CD4-positive, CD25-positive, alpha-beta regulatory T cell (primary cell): ENCODE measurements at regions not wholly inside any gene's neighbourhood (a gene's known extent, or its start where the extent isn't known, plus 50 kb on each side); places are given as distances from the start of the nearest gene placed in this dataset.
"Not testable (repeated sequence)": the region's sequence is repeated elsewhere in the genome, so short reads cannot be mapped to it uniquely, and the experiment has no call there.

Source experiments
- ATAC-seq, 2 donors: fragments of 150-1000 bp; cut with Tn5 transposase; one replicate each; pipeline ENCODE4 v1.10.0; 2021; ENCODE audit warnings: low read depth in 2 of 2, moderate number of reproducible peaks in 2 of 2, moderate library complexity in 1 of 2
- DNase-seq, 3 donors: peaks; one replicate each; pipeline versions ENCODE4 v3.0.0 to v3.0.0-alpha.2; 2012 to 2022; ENCODE audit warnings: mixed read lengths in 1 of 3
- H3K27ac ChIP-seq: one replicate; pipeline ENCODE4 v1.7.0; 2013; ENCODE audit warnings: mild to moderate bottlenecking, low read length; ENCODE audit not compliant: insufficient read depth, poor library complexity, severe bottlenecking
- H3K27me3 ChIP-seq: one replicate; pipeline ENCODE4 v1.7.0; 2013; ENCODE audit warnings: low read length; ENCODE audit not compliant: control insufficient read depth, insufficient read depth
- H3K36me3 ChIP-seq: one replicate; pipeline ENCODE4 v1.7.0; 2013; ENCODE audit warnings: mild to moderate bottlenecking, low read length, moderate library complexity; ENCODE audit not compliant: control insufficient read depth, insufficient read depth
- H3K4me1 ChIP-seq: 2 replicates; pipeline ENCODE4 v1.7.0; 2013; ENCODE audit warnings: mild to moderate bottlenecking, low read length; ENCODE audit not compliant: insufficient read depth, control insufficient read depth, poor library complexity, severe bottlenecking
- H3K4me3 ChIP-seq: one replicate; pipeline ENCODE4 v1.7.0; 2013; ENCODE audit warnings: low read depth, mild to moderate bottlenecking, low read length, moderate library complexity
- H3K9me3 ChIP-seq, 2 experiments: 1 replicate in 1 of 2; 2 replicates in 1 of 2; pipeline ENCODE4 v1.7.0; 2013; ENCODE audit warnings: low read length in 2 of 2, mild to moderate bottlenecking in 1 of 2, moderate library complexity in 1 of 2; ENCODE audit not compliant: control insufficient read depth in 2 of 2
- H3K27ac Mint-ChIP-seq, 3 donors: one replicate each; pipeline ENCODE4 v1.8.0; 2020 to 2022; ENCODE audit warnings: mild to moderate bottlenecking in 3 of 3, mixed read lengths in 3 of 3, moderate library complexity in 2 of 3
- H3K27me3 Mint-ChIP-seq: one replicate; pipeline ENCODE4 v1.8.0; 2022; ENCODE audit warnings: mild to moderate bottlenecking, mixed read lengths
- H3K36me3 Mint-ChIP-seq: one replicate; pipeline ENCODE4 v1.8.0; 2020; ENCODE audit warnings: mixed read lengths
- H3K4me1 Mint-ChIP-seq, 4 donors: one replicate each; pipeline ENCODE4 v1.8.0; 2020 to 2022; ENCODE audit warnings: mixed read lengths in 4 of 4, mild to moderate bottlenecking in 1 of 4
- H3K4me3 Mint-ChIP-seq, 4 donors: one replicate each; pipeline ENCODE4 v1.8.0; 2020 to 2022; ENCODE audit warnings: mild to moderate bottlenecking in 4 of 4, mixed read lengths in 4 of 4, moderate library complexity in 3 of 4
- H3K9me3 Mint-ChIP-seq, 7 donors: one replicate each; pipeline ENCODE4 v1.8.0; 2020 to 2022; ENCODE audit warnings: mixed read lengths in 7 of 7, mild to moderate bottlenecking in 3 of 7, moderate library complexity in 2 of 7

DNA sequence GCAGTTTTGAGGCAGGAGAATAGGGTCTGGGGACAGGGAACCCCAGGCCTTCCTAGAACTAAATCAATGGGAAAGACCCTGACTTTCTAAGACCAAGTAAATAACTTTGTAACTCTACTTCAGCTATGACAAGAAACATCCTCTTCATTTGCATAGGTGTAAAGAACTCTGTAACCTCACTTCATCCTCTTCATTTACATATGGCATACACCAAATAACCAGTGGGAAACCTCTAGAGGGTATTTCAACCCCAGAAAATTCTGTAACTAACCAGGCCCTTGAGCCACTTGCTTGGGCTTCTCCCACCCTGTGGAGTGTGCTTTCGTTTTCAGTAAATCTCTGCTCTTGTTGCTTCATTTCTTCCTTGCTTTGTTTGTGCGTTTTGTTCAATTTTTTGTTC, 495.6 kb downstream of the SIPA1L2 start:
- Histone ChIP-seq H3K27ac (no peak overlapping the region), H3K4me3 (no peak overlapping the region), H3K4me1 (no peaks in the 10 kb centered on the region), H3K9me3 (no peaks in the 10 kb centered on the region), H3K36me3 (no peaks in the 10 kb centered on the region), H3K27me3 (no peaks in the 10 kb centered on the region)
- Mint-ChIP-seq H3K36me3 (no peaks in the 10 kb centered on the region), H3K4me1 (no peaks in the 10 kb centered on the region), H3K27me3 (peaks cover 7% of the 10 kb centered on the region), H3K27ac (no peak overlapping the region), H3K9me3 (peaks cover 0 to 5% (median 2%) of the 10 kb centered on the region in 7 donors), H3K4me3 (no peak overlapping the region)
- no peak for DNase-seq
- no peak for ATAC-seq

DNA sequence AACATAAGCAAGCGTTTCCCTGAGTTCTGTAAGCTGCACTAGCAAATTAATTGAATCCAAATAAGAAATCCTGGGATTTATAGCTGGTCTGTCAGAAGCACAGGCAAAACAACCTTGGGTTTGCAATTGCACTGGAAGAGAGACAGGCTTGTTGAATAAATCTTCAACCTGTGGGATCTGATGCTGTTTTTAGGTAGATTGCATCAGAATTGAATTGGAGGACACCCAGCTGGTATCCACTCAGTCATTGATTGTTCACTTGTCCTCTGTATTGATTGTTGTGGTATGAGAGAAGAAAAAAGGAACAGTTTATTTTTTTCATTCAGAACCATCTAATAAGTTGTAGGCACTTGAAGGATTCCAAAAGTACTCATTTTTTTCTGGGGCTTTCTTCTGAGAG, 497.4 kb downstream of the SIPA1L2 start:
- no peak for DNase-seq
- Histone ChIP-seq H3K27me3 (no peaks in the 10 kb centered on the region), H3K4me3 (no peak overlapping the region), H3K9me3 (no peaks in the 10 kb centered on the region), H3K36me3 (no peaks in the 10 kb centered on the region), H3K4me1 (no peaks in the 10 kb centered on the region), H3K27ac (no peak overlapping the region)
- ATAC-seq: no peak
- no peak overlapping the region for H3K27ac Mint-ChIP-seq
- H3K4me1 Mint-ChIP-seq: no peaks in the 10 kb centered on the region
- H3K4me3 Mint-ChIP-seq: no peak overlapping the region
- peaks cover 0 to 7% (median under 1%) of the 10 kb centered on the region in 7 donors for H3K9me3 Mint-ChIP-seq
- H3K27me3 Mint-ChIP-seq: peaks cover 11% of the 10 kb centered on the region
- no peaks in the 10 kb centered on the region for H3K36me3 Mint-ChIP-seq

DNA sequence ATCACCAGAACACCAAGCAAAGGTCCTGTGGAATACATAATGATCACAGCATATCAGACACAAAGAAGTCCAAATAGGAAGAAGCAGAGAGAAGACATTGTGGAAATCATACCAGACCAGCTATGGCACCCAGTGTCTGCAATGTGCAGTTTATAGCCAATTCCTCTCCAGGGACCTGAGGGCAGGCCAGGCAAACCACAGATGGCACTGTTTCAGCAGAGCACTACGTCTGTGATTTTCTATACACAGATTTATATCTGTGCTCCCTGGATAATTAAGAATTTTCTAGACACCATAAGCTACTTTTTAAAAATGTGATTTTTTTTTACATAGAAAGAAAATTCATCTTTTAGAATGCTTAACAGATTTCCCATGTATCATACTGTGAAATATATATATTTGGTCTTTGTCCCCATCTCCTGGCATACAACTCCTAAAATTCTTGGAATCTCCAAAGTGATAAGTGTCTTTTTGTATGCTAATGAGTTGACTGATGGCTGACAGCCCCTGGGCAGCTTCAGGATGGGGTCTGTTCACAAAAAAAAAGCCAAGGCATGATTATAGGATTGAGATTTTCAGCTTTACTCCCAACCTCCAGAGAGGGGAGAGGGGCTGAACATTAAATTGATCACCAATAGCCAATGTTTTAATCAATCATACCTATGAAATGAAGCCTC, 498.1 kb downstream of the SIPA1L2 start:
- H3K27ac Mint-ChIP-seq: no peak overlapping the region
- ATAC-seq (no peak), DNase-seq (no peak)
- H3K27me3 ChIP-seq: no peaks in the 10 kb centered on the region
- no peak overlapping the region for H3K4me3 ChIP-seq
- no peak overlapping the region for H3K27ac ChIP-seq
- H3K9me3 ChIP-seq: no peaks in the 10 kb centered on the region
- H3K4me3 Mint-ChIP-seq: no peak overlapping the region
- H3K27me3 Mint-ChIP-seq: peaks cover 17% of the 10 kb centered on the region
- peaks cover 0 to 9% (median 0%) of the 10 kb centered on the region in 7 donors for H3K9me3 Mint-ChIP-seq
- H3K36me3 Mint-ChIP-seq: no peaks in the 10 kb centered on the region
- H3K4me1 Mint-ChIP-seq: no peaks in the 10 kb centered on the region
- H3K4me1 ChIP-seq: no peaks in the 10 kb centered on the region
- no peaks in the 10 kb centered on the region for H3K36me3 ChIP-seq

DNA sequence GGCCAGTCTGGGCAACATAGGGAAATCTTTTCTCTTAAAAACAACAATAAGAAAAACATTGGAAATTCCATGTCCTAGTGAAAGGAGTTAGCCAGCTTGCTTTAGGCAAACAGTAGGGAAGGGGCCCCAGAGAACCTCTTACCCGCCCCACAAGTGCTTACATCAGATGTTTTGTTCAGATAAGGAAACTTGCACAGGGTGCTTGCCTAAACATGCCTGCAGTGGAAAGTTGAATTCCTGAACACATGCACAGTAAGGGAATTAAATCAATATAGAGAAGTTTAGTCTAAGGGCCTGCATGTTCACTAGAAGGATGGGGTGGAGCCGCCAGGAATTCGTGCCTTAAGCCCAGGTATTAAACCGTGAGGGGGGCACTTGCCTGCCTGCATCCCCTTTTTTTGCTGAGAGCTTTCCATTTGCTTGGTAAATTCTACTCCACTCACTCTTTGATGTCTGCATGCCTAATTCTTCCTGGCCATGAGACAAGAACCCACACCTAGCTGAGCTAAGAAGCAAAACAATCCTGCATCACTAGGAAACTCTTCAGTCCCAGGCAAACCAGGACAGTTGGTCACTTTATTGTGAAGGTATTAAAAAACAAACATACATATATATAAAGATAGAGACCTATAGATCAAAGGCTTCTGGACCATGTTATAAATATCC, 499.0 kb downstream of the SIPA1L2 start:
- ATAC-seq (no peak), DNase-seq (no peak)
- H3K27me3 ChIP-seq: no peaks in the 10 kb centered on the region
- Mint-ChIP-seq H3K27ac (no peak overlapping the region), H3K4me3 (no peak overlapping the region), H3K4me1 (no peaks in the 10 kb centered on the region), H3K36me3 (no peaks in the 10 kb centered on the region), H3K27me3 (peaks cover 25% of the 10 kb centered on the region), H3K9me3 (peaks cover 0 to 7% (median 0%) of the 10 kb centered on the region in 7 donors)
- no peak overlapping the region for H3K4me3 ChIP-seq
- no peaks in the 10 kb centered on the region for H3K9me3 ChIP-seq
- H3K4me1 ChIP-seq: no peaks in the 10 kb centered on the region
- H3K36me3 ChIP-seq: no peaks in the 10 kb centered on the region
- no peak overlapping the region for H3K27ac ChIP-seq

DNA sequence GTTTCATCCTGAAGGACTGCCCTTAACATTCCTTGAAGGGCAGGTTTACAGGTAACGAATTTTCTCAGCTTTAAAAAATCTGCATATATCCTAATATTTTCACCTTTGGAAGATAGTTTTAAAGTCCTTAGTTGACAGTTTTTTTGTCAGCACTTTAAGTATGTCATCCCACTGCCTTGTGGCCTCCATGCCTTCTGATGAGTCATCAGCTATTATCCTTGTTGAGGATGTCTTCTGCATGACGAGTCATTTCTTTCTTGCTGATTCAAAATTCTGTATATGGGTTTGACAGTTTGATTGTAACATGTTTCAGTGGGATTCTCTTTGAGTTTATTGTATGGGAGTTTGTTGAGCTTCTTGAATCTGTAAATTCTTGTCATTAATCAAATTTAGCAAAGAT, 500.6 kb downstream of the DISC1 start:
- peak in 1 of 3 donors; percentile 2 for DNase-seq

DNA sequence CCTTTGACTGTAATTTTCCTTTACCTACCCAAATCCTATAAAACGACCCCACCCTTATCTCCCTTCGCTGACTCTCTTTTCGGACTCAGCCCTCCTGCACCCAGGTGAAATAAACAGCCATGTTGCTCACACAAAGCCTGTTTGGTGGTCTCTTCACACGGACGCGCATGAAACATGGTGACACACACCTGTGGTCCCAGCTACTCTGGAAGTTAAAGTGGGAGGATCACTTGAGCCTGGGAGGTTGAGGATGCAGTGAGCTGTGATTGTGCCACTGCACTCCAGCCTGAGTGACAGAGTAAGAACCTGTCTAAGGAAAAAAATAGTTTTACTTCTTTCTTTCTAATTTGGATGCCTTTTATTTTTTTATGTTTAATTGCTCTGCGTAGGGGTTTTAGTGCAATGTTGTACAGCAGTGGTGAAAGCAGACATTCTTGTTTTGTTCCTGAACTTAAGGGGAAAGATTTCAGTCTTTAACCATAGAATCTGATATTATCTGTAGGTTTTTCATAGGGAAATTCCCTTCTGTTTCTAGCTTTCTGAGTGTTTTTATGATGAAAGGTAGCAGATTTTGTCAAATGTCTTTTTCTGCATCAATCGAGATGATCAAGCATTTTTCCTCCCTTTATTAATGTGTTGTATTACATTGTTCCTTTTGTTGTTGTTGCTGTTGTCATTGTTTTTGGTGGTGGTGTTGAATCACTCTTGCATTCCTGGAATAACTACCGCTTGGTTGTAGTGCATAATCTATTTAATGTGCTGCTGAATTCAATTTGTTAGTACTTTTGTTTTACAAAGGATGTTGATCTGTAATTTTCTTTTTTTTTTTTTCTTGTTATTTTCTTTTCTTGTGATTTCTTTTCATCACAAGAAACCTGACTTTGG, 497.4 kb downstream of the DISC1 start:
- no peak overlapping the region for H3K4me3 Mint-ChIP-seq
- H3K36me3 Mint-ChIP-seq: no peaks in the 10 kb centered on the region
- Histone ChIP-seq H3K27me3 (no peaks in the 10 kb centered on the region), H3K9me3 (no peaks in the 10 kb centered on the region), H3K4me1 (no peaks in the 10 kb centered on the region), H3K36me3 (no peaks in the 10 kb centered on the region), H3K4me3 (no peak overlapping the region), H3K27ac (no peak overlapping the region)
- peaks cover 0 to 8% (median 0%) of the 10 kb centered on the region in 7 donors for H3K9me3 Mint-ChIP-seq
- H3K27me3 Mint-ChIP-seq: peaks cover 21% of the 10 kb centered on the region
- H3K27ac Mint-ChIP-seq: no peak overlapping the region
- no peak for ATAC-seq
- no peak for DNase-seq
- peaks cover 0 to 4% (median under 1%) of the 10 kb centered on the region in 4 donors for H3K4me1 Mint-ChIP-seq

More for the DNA sequence above, 500.6 kb downstream of the DISC1 start:
- H3K9me3 Mint-ChIP-seq: peaks cover 0 to 8% (median 0%) of the 10 kb centered on the region in 7 donors
- H3K27me3 Mint-ChIP-seq: peaks cover 27% of the 10 kb centered on the region
- Histone ChIP-seq H3K4me3 (no peak overlapping the region), H3K27me3 (no peaks in the 10 kb centered on the region), H3K4me1 (no peaks in the 10 kb centered on the region), H3K27ac (no peak overlapping the region), H3K36me3 (no peaks in the 10 kb centered on the region), H3K9me3 (no peaks in the 10 kb centered on the region)
- no peaks in the 10 kb centered on the region for H3K36me3 Mint-ChIP-seq
- no peak for ATAC-seq
- peaks cover 0 to 4% (median under 1%) of the 10 kb centered on the region in 4 donors for H3K4me1 Mint-ChIP-seq
- no peak overlapping the region for H3K27ac Mint-ChIP-seq
- no peak overlapping the region for H3K4me3 Mint-ChIP-seq

DNA sequence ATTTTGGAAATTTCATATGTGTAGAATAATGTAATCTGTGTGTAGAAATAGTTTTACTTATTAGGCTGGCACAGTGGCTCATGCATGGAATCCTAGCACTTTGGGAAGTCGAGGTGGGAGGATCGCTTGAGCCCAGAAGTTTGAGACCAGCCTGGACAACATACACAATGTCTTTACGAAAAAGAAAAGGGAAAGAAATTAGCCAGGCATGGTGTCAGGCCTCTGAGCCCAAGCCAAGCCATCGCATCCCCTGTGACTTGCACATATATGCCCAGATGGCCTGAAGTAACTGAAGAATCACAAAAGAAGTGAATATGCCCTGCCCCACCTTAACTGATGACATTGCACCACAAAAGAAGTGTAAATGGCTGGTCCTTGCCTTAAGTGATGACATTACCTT, 491.3 kb downstream of the DISC1 start:
- not testable (repeated sequence) for H3K9me3 Mint-ChIP-seq, H3K27me3 ChIP-seq, ATAC-seq, H3K36me3 Mint-ChIP-seq, H3K4me3 ChIP-seq, H3K36me3 ChIP-seq, DNase-seq, H3K4me1 Mint-ChIP-seq, H3K27ac Mint-ChIP-seq, H3K9me3 ChIP-seq, H3K4me3 Mint-ChIP-seq, H3K4me1 ChIP-seq, H3K27me3 Mint-ChIP-seq, H3K27ac ChIP-seq
